H1 (cell line): ENCODE measurements at regions not wholly inside any gene's neighbourhood (a gene's known extent, or its start where the extent isn't known, plus 50 kb on each side); places are given as distances from the start of the nearest gene placed in this dataset.

Experiments
- CTCF ChIA-PET: fragments of 300-600 bp; sonication (Branson Sonifier 250); formaldehyde crosslinking; loops from one replicate; lab custom pipeline; 2021; ENCODE audit not compliant: partially characterized antibody; lab: Charles Lee
- POLR2A ChIA-PET: fragments of 300-600 bp; sonication (Branson Sonifier 250); formaldehyde crosslinking; loops from one replicate; lab custom pipeline; 2021; ENCODE audit warnings: inconsistent platforms; ENCODE audit not compliant: partially characterized antibody; lab: Charles Lee
- DNase-seq, 2 experiments: peaks; one replicate each; pipeline versions ENCODE4 v3.0.0 to v3.0.0-alpha.2; 2010 to 2022; ENCODE audit warnings: low spot score in 2 of 2, low read depth in 1 of 2, mixed read lengths in 1 of 2
- FAIRE-seq: peaks from 2 replicates; lab custom pipeline; 2011; peaks lifted over from hg19 to GRCh38; lab: Jason Lieb, UNC
- H2AFZ ChIP-seq: 2 replicates; pipeline ENCODE4 v1.8.1; 2012; ENCODE audit warnings: low read length, inconsistent platforms
- H2AK5ac ChIP-seq: 2 replicates; pipeline ENCODE4 v1.6.1; 2013; ENCODE audit warnings: low read depth, low read length
- H2BK120ac ChIP-seq: replicated peaks from 2 replicates; pipeline ENCODE3; 2013; ENCODE audit warnings: low read depth, low read length, inconsistent platforms
- H2BK12ac ChIP-seq: 2 replicates; pipeline ENCODE4 v1.6.1; 2013; ENCODE audit warnings: low read depth, low read length
- H2BK15ac ChIP-seq: 2 replicates; pipeline ENCODE4 v1.6.1; 2013; ENCODE audit warnings: low read length
- H2BK20ac ChIP-seq: 2 replicates; pipeline ENCODE4 v1.6.1; 2013; ENCODE audit warnings: low read length
- H2BK5ac ChIP-seq: 2 replicates; pipeline ENCODE4 v1.6.1; 2013; ENCODE audit warnings: low read depth, low read length
- H3K14ac ChIP-seq: 2 replicates; pipeline ENCODE4 v1.6.1; 2013; ENCODE audit warnings: inconsistent platforms; ENCODE audit not compliant: insufficient read length
- H3K18ac ChIP-seq: 2 replicates; pipeline ENCODE4 v1.6.1; 2013; ENCODE audit warnings: low read length; ENCODE audit errors: extremely low read depth
- H3K23ac ChIP-seq: 2 replicates; pipeline ENCODE4 v1.6.1; 2013; ENCODE audit warnings: inconsistent platforms; ENCODE audit not compliant: insufficient read length
- H3K23me2 ChIP-seq: 2 replicates; pipeline ENCODE4 v1.6.1; 2013; ENCODE audit warnings: low read depth, low read length
- H3K27ac ChIP-seq: 2 replicates; pipeline ENCODE4 v1.6.1; 2011; ENCODE audit warnings: low read depth, low read length, inconsistent platforms
- H3K27me3 ChIP-seq, 4 experiments: replicated peaks in 1 of 4; 1 replicate in 1 of 4; 2 replicates in 3 of 4; pipeline versions ENCODE4 v1.6.1 to v1.8.1; 2011 to 2013; ENCODE audit warnings: low read length in 3 of 4, mild to moderate bottlenecking in 3 of 4, inconsistent platforms in 2 of 4, mixed read lengths in 2 of 4, moderate library complexity in 1 of 4; ENCODE audit not compliant: control insufficient read depth in 3 of 4, insufficient read depth in 3 of 4; ENCODE audit errors: extremely low read depth in 1 of 4
- H3K36me3 ChIP-seq, 4 experiments: 2 replicates each; pipeline versions ENCODE4 v1.6.1 to v1.8.1; 2011 to 2013; ENCODE audit warnings: mild to moderate bottlenecking in 4 of 4, low read length in 3 of 4, moderate library complexity in 2 of 4, control low read depth in 1 of 4, inconsistent platforms in 1 of 4; ENCODE audit not compliant: insufficient read depth in 4 of 4, control insufficient read depth in 2 of 4
- H3K4ac ChIP-seq: replicated peaks from 2 replicates; pipeline ENCODE3; 2013; ENCODE audit warnings: low read length, low read depth, mixed read lengths, inconsistent platforms; ENCODE audit not compliant: insufficient read length
- H3K4me1 ChIP-seq, 4 experiments: replicated peaks in 1 of 4; 1 replicate in 1 of 4; 2 replicates in 3 of 4; pipeline versions ENCODE4 v1.6.1 to v1.8.1; 2011 to 2013; ENCODE audit warnings: low read length in 3 of 4, inconsistent platforms in 2 of 4, mixed read lengths in 1 of 4; ENCODE audit not compliant: insufficient read depth in 4 of 4, control insufficient read depth in 3 of 4
- H3K4me2 ChIP-seq, 2 experiments: 2 replicates each; pipeline versions ENCODE4 v1.6.1 to v1.8.1; 2011 to 2013; ENCODE audit warnings: low read depth in 2 of 2, low read length in 2 of 2, control low read depth in 1 of 2, inconsistent platforms in 1 of 2, mild to moderate bottlenecking in 1 of 2; ENCODE audit not compliant: insufficient read depth in 1 of 2
- H3K4me3 ChIP-seq, 4 experiments: fragments of 200-600, 300-600 bp in 1 of 4; sonication (generic), shearing (Covaris generic), sonication (Bioruptor Twin) in 1 of 4; 2 replicates each; pipeline versions ENCODE4 v1.5.1 to v1.8.1; 2011 to 2016; ENCODE audit warnings: low read length in 4 of 4, low read depth in 3 of 4, control low read depth in 2 of 4, inconsistent platforms in 2 of 4, mild to moderate bottlenecking in 2 of 4, mixed read lengths in 1 of 4, moderate library complexity in 1 of 4; ENCODE audit not compliant: insufficient read depth in 2 of 4; ENCODE audit errors: extremely low read depth in 1 of 4
- H3K56ac ChIP-seq: replicated peaks from 2 replicates; pipeline ENCODE3; 2013; ENCODE audit warnings: low read depth, mild to moderate bottlenecking, mixed read lengths, low read length, inconsistent platforms; ENCODE audit not compliant: insufficient read length
- H3K79me1 ChIP-seq: 2 replicates; pipeline ENCODE4 v1.6.1; 2013; ENCODE audit warnings: low read depth, low read length, control low read depth
- H3K79me2 ChIP-seq, 2 experiments: 2 replicates each; pipeline versions ENCODE4 v1.6.1 to v1.8.1; 2012 to 2013; ENCODE audit warnings: low read length in 2 of 2, mild to moderate bottlenecking in 2 of 2, inconsistent platforms in 1 of 2; ENCODE audit not compliant: insufficient read depth in 2 of 2, control insufficient read depth in 1 of 2
- H3K9ac ChIP-seq, 4 experiments: replicated peaks in 1 of 4; 1 replicate in 1 of 4; 2 replicates in 3 of 4; pipeline versions ENCODE4 v1.6.1 to v1.8.1; 2011 to 2013; ENCODE audit warnings: low read depth in 3 of 4, low read length in 3 of 4, control low read depth in 2 of 4, mild to moderate bottlenecking in 2 of 4, moderate library complexity in 2 of 4, inconsistent platforms in 1 of 4; ENCODE audit errors: extremely low read depth in 1 of 4
- H3K9me3 ChIP-seq, 2 experiments: 2 replicates each; pipeline versions ENCODE4 v1.6.1 to v1.8.1; 2012 to 2013; ENCODE audit warnings: mild to moderate bottlenecking in 2 of 2, moderate library complexity in 2 of 2, control low read depth in 1 of 2, inconsistent platforms in 1 of 2, low read depth in 1 of 2, low read length in 1 of 2, mixed read lengths in 1 of 2; ENCODE audit not compliant: insufficient read depth in 2 of 2
- H4K20me1 ChIP-seq, 2 experiments: replicated peaks in 1 of 2; 2 replicates each; pipeline versions ENCODE3 to v1.8.1; 2011 to 2013; ENCODE audit warnings: inconsistent platforms in 2 of 2, low read length in 2 of 2, mild to moderate bottlenecking in 1 of 2; ENCODE audit not compliant: insufficient read depth in 2 of 2, control insufficient read depth in 1 of 2
- H4K5ac ChIP-seq: 2 replicates; pipeline ENCODE4 v1.6.1; 2013; ENCODE audit warnings: low read length, low read depth, mixed read lengths, inconsistent platforms; ENCODE audit not compliant: insufficient read length
- H4K8ac ChIP-seq: 2 replicates; pipeline ENCODE4 v1.8.0; 2013; ENCODE audit warnings: mild to moderate bottlenecking, moderate library complexity, low read length, inconsistent platforms; ENCODE audit not compliant: insufficient read depth; ENCODE audit errors: extremely low read depth
- H4K91ac ChIP-seq: replicated peaks from 2 replicates; pipeline ENCODE3; 2013; ENCODE audit warnings: low read length, mixed read lengths, inconsistent platforms; ENCODE audit not compliant: insufficient read length
- CBX5 ChIP-seq: fragments of 300-800, 300-1000 bp; sonication (generic); IDR thresholded peaks from 2 replicates; pipeline ENCODE4 v1.7.1; 2016; ENCODE audit warnings: antibody characterized with exemption, low read length, low read depth
- CREB1 ChIP-seq: IDR thresholded peaks from 2 replicates; pipeline ENCODE4 v1.6.1; 2012; ENCODE audit warnings: inconsistent platforms
- KDM5A ChIP-seq: fragments of 200-600 bp; IDR thresholded peaks from 2 replicates; pipeline ENCODE4 v1.7.1; 2012; ENCODE audit warnings: mild to moderate bottlenecking, low read length, inconsistent platforms, mixed read lengths
- SIN3A ChIP-seq, 2 experiments: IDR thresholded peaks in 1 of 2; conservative IDR thresholded peaks in 1 of 2; 2 replicates each; pipeline ENCODE4 v1.6.1; 2011 to 2012; ENCODE audit warnings: low read length in 2 of 2, improper control_type of control experiment in 1 of 2, low read depth in 1 of 2, mild to moderate bottlenecking in 1 of 2
- SIX5 ChIP-seq: IDR thresholded peaks from 2 replicates; pipeline ENCODE4 v1.6.1; 2011; ENCODE audit warnings: mild to moderate bottlenecking, low read depth, low read length
- SP2 ChIP-seq: IDR thresholded peaks from 2 replicates; pipeline ENCODE4 v1.6.1; 2012; ENCODE audit warnings: mild to moderate bottlenecking, low read length, inconsistent platforms
- SP4 ChIP-seq: IDR thresholded peaks from 2 replicates; pipeline ENCODE4 v1.6.1; 2012; ENCODE audit warnings: low read length, inconsistent platforms
- SRF ChIP-seq: IDR thresholded peaks from 2 replicates; pipeline ENCODE4 v1.6.1; 2011; ENCODE audit warnings: mild to moderate bottlenecking, low read depth, low read length, moderate library complexity
- USF2 ChIP-seq: IDR thresholded peaks from 2 replicates; pipeline ENCODE4 v1.6.1; 2011; ENCODE audit warnings: low read length, improper control_type of control experiment
- WGBS, 2 experiments: shearing (Covaris generic) in 1 of 2; methylation state at CpG; one replicate each; pipeline versions ENCODE4 v1.1.6 to v1.1.7; 2013 to 2015; ENCODE audit warnings: low lambda C conversion rate in 2 of 2, mixed read lengths in 2 of 2, inconsistent platforms in 1 of 2, low coverage in 1 of 2, missing lambda C conversion rate in 1 of 2; ENCODE audit not compliant: insufficient replicate concordance in 2 of 2, insufficient coverage in 1 of 2, insufficient read length in 1 of 2; ENCODE audit errors: extremely low coverage in 1 of 2, missing lambda C conversion rate in 1 of 2; 5-methylcytosine and 5-hydroxymethylcytosine counted together

GRCh38 chr1:5598824-5599395 is 393.3 kb downstream of the NPHP4 start:
- H4K91ac ChIP-seq, result no peak overlapping the region
- H4K5ac ChIP-seq, result no peak overlapping the region
- no peak overlapping the region for H2BK120ac ChIP-seq
- H3K79me1 ChIP-seq, result no peaks in the 10 kb centered on the region
- FAIRE-seq, result no peak
- no peak overlapping the region for H2BK20ac ChIP-seq
- H3K18ac ChIP-seq, result no peak overlapping the region
- H3K4ac ChIP-seq, result no peak overlapping the region
- no peak overlapping the region for H2AFZ ChIP-seq
- H3K4me3 ChIP-seq, result no peak overlapping the region
- no peak overlapping the region for H3K4me2 ChIP-seq
- no peak overlapping the region for H3K56ac ChIP-seq
- TF ChIP-seq SRF (no peak), USF2 (no peak), SP2 (no peak), CBX5 (no peak), SIN3A (conservative IDR thresholded peaks at IDR 0.05 in 1 of 2, IDR thresholded peaks at IDR 0.05 in 1 of 2; ENCODE audit: low read depth in 1 of 2, low read length in 2 of 2) (no peak), KDM5A (no peak), CREB1 (no peak), SP4 (no peak), SIX5 (no peak)
- no peak overlapping the region for H2BK5ac ChIP-seq
- H4K20me1 ChIP-seq, result no peaks in the 10 kb centered on the region
- DNase-seq, result no peak
- H3K79me2 ChIP-seq, result no peaks in the 10 kb centered on the region
- 84% methylated on average over 10 of the region's 10 CpGs; no CpG with 5 or more reads in 1 of the 2 experiments for WGBS, 2 experiments
- no peaks in the 10 kb centered on the region for H3K9me3 ChIP-seq
- ChIA-PET POLR2A (no interaction called here), CTCF (interaction anchor here (0.6 to 3.8 kb wide), 25 partner anchors 10 to 943 kb away, joined by 3 to 22 read pairs (median 3); no protein-coding TSS in a partner anchor)
- no peak overlapping the region for H3K23ac ChIP-seq
- no peak overlapping the region for H3K9ac ChIP-seq
- H3K36me3 ChIP-seq, result no peaks in the 10 kb centered on the region
- H4K8ac ChIP-seq, result no peak overlapping the region
- H2BK12ac ChIP-seq, result no peak overlapping the region
- H3K14ac ChIP-seq, result no peak overlapping the region
- peak overlapping the region; percentile 24; the same call in 1 of the 2 replicates for H2AK5ac ChIP-seq
- H3K27ac ChIP-seq, result no peak overlapping the region
- H3K27me3 ChIP-seq, result no peaks in the 10 kb centered on the region
- peaks cover 0 to 3% (median 0%) of the 10 kb centered on the region in 4 experiments; a peak in 2 of 7 replicates for H3K4me1 ChIP-seq
- H3K23me2 ChIP-seq, result no peaks in the 10 kb centered on the region; the same call in 1 of the 2 replicates
- H2BK15ac ChIP-seq, result no peak overlapping the region
